ENCODE measurements at regions not wholly inside any gene's neighbourhood (a gene's known extent, or its start where the extent isn't known, plus 50 kb on each side); places are given as distances from the start of the nearest gene placed in this dataset.

DNA sequence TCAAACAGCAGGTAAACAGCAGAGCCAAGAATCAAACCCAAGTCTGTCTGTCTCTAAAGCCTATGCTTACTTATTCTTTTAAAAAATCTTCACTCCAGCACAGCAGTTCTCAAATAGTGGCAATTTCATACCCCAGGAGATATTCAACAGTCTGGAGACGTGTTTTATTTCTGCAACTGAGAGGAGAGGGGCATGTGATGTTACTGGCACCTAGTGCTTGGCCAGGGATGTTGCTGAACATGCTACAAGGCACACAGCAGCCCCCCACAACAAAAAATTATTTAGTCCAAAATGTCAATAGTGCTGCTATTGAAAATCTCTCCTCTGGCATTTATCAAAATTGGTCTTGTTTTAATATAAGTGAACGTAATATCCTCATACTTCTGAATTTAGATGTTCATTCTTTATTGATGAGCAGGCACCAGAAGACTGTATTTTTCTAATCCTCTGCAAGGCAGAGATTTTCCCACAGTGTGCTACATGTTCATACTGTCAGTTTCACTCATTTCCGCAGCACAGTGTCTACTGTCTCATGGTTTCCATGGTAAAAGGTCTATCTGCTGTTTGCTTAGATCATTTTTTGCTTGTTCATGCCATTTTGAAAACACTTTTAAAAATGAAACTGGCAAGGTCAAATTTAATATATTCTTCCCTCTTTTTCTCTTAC, 90.5 kb downstream of the LRATD1 start:
- no peaks in the 10 kb centered on the region for H3K9me3 Mint-ChIP-seq (ENCODE audit: low read depth)
- DNase-seq (no peak), ATAC-seq (no peak)
- H3K36me3 Mint-ChIP-seq (ENCODE audit: low read depth), result no peaks in the 10 kb centered on the region
- CTCF ChIA-PET, result no interaction called here
- intact Hi-C loops (cut with DNase I, micrococcal nuclease), result no loop called here
- H3K27ac Mint-ChIP-seq, result no peak overlapping the region
- H3K4me3 Mint-ChIP-seq, result no peak overlapping the region
- H3K27me3 Mint-ChIP-seq, result no peaks in the 10 kb centered on the region
- POLR2A ChIA-PET, result no interaction called here
- H3K4me1 Mint-ChIP-seq, result no peaks in the 10 kb centered on the region

DNA sequence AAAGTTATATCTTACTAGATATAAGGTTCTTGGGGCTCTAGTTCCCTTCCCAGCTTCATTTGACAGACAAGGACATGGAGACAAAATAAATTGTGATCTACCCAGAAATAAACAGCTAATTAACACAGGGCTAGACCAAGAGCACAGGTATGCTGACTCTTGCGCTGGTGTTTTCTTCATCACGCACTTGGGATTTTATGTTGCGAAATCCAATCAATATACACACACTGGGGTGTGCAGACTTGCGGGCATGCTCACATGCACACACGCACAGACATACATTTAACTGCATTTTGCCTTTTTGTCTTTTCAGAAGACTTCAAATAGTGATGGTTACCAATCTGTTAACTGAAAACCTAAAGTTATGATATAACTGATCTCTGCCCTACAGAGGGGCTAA, 91.2 kb downstream of the LRATD1 start:
- intact Hi-C loops (cut with DNase I, micrococcal nuclease), result no loop called here

DNA sequence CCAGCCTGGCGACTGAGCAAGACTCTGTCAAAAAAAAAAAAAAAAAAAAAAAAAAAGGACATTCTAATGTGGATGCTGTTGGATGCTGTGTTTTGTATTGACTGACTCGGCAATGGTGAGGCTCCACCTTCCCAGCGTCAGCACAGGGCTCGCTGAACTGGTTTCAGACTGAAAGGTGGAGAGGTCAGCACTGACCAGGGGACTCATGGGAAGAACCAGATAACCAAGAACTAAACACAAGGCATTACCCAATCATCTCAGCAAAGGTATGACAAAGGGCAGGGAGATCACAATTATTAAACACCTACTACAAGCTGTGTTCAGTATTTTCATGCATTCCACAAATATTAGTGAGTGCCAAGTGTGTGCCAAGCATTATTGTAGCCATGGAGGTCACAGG, 103.2 kb downstream of the LRATD1 start:
- Mint-ChIP-seq H3K9me3 (ENCODE audit: low read depth) (no peaks in the 10 kb centered on the region), H3K27ac (no peak overlapping the region), H3K27me3 (no peaks in the 10 kb centered on the region), H3K4me1 (no peaks in the 10 kb centered on the region), H3K36me3 (ENCODE audit: low read depth) (no peaks in the 10 kb centered on the region), H3K4me3 (no peak overlapping the region)
- no peak for DNase-seq
- intact Hi-C loops (cut with DNase I, micrococcal nuclease), result no loop called here
- ATAC-seq, result no peak
- POLR2A ChIA-PET, result no interaction called here
- CTCF ChIA-PET, result no interaction called here

More for the DNA sequence above, 91.2 kb downstream of the LRATD1 start:
- no peak for ATAC-seq
- Mint-ChIP-seq H3K4me3 (no peak overlapping the region), H3K27ac (no peak overlapping the region), H3K36me3 (ENCODE audit: low read depth) (no peaks in the 10 kb centered on the region), H3K27me3 (no peaks in the 10 kb centered on the region), H3K4me1 (no peaks in the 10 kb centered on the region), H3K9me3 (ENCODE audit: low read depth) (no peaks in the 10 kb centered on the region)
- ChIA-PET CTCF (no interaction called here), POLR2A (no interaction called here)
- no peak for DNase-seq

DNA sequence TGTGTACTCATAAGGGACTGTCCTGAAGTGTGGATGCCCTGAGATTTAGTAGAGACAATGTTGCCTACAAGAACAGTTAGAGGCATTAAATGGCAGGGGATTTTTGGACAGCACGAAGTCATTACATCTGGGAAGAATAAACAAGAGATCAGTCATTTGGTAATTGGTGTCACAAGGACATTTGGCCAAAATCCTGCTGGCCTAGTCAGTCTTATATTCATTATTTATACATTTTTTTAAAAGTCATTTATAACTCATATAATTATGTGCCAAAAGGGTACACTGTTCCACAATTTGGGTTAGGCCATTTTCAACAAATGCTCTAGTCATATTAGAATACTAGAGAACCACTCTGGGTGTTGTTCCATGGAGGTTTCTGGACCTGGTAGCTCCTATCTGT, 104.7 kb downstream of the LRATD1 start:
- H3K9me3 Mint-ChIP-seq (ENCODE audit: low read depth), result no peaks in the 10 kb centered on the region
- DNase-seq (no peak), ATAC-seq (no peak)
- H3K4me3 Mint-ChIP-seq, result no peak overlapping the region
- POLR2A ChIA-PET, result no interaction called here
- H3K27ac Mint-ChIP-seq, result no peak overlapping the region
- CTCF ChIA-PET, result no interaction called here
- H3K4me1 Mint-ChIP-seq, result no peaks in the 10 kb centered on the region
- H3K27me3 Mint-ChIP-seq, result no peaks in the 10 kb centered on the region
- intact Hi-C loops (cut with DNase I, micrococcal nuclease), result no loop called here
- no peaks in the 10 kb centered on the region for H3K36me3 Mint-ChIP-seq (ENCODE audit: low read depth)

DNA sequence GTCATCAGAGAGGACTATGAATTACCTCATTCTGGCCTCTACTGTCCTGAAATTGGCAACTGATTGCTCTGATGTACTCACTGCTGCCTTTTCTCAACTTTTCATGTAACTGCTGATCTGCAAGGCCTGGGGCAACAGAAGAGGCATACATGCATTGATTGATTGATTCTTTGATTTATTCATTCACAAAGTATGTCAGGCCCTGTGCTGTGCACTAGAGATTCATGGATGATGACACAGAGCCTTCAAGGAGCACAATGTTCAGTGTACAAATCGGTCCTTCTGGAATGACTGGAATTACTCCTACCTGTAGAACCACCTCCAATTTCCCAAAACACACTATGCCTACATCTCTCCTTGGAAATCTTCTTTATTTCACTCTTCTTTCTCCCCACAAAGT, 111.3 kb downstream of the LRATD1 start:
- no peaks in the 10 kb centered on the region for H3K4me1 Mint-ChIP-seq
- intact Hi-C loops (cut with DNase I, micrococcal nuclease), result no loop called here
- ATAC-seq (no peak), DNase-seq (no peak)
- H3K9me3 Mint-ChIP-seq (ENCODE audit: low read depth), result peaks cover under 1% of the 10 kb centered on the region
- no peak overlapping the region for H3K27ac Mint-ChIP-seq
- no peaks in the 10 kb centered on the region for H3K27me3 Mint-ChIP-seq
- H3K36me3 Mint-ChIP-seq (ENCODE audit: low read depth), result no peaks in the 10 kb centered on the region
- no peak overlapping the region for H3K4me3 Mint-ChIP-seq
- POLR2A ChIA-PET, result no interaction called here
- CTCF ChIA-PET, result no interaction called here

DNA sequence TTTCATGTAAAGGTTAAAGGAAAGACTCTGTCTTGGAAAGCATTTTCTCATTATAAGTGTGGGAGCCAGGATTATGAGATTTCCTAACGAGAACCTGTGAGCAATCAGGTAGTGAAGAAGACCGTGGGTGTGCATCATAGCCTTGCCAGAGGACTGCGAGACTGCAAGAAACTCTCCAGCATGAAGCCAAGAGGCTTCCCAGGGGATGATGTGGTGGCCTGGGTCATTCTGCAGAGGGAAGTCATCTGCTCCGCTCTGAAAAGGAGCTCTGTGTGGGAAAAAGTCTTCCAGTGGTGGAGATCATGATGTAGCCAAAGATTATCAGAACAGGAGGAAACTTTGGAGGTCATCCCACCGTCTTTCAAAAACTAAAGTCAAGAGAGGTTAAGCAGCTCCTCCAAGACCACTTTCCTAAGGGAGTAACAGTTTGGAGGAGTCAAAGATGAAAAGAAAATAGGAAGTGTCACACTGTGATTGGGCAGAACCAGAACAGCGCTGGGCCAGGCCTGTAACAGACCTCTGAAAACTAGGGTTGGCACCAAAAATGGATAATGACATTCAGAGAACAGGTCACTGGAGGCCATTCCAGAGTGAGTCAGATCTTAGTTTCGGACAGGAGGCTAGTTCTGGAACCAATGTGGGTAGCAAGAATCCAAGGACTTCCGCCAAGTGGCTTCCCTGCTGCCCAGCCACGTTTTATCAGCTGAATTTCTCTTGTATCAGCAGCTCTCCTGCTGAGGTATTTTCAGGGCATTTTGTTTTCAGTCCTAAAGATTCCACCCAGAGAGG, 113.0 kb downstream of the LRATD1 start:
- no peaks in the 10 kb centered on the region for H3K27me3 Mint-ChIP-seq
- ATAC-seq, result no peak

DNA sequence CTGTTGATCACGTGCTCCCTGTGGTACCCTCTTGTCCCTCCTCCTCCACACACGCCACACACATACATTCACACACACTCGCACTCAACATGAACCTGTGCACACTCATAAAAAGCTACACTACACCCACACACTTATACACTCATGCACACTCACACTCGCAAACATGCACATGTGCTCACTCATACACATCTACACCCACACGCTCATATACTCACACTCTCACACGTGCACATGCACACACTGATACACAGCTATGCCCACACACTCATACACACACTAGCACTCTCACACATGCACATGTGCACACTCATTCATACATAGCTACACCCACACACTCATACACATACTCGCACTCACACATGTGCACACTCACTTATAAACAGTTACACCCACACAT, 113.6 kb downstream of the LRATD1 start:
- H3K4me1 Mint-ChIP-seq, result no peaks in the 10 kb centered on the region
- no peak for ATAC-seq
- intact Hi-C loops (cut with DNase I, micrococcal nuclease), result no loop called here

More for the DNA sequence above, 113.0 kb downstream of the LRATD1 start:
- Mint-ChIP-seq H3K9me3 (ENCODE audit: low read depth) (peaks cover 4% of the 10 kb centered on the region), H3K4me1 (no peaks in the 10 kb centered on the region), H3K27ac (no peak overlapping the region), H3K36me3 (ENCODE audit: low read depth) (no peaks in the 10 kb centered on the region), H3K4me3 (no peak overlapping the region)
- POLR2A ChIA-PET, result no interaction called here
- no peak for DNase-seq
- intact Hi-C loops (cut with DNase I, micrococcal nuclease), result no loop called here
- CTCF ChIA-PET, result no interaction called here

DNA sequence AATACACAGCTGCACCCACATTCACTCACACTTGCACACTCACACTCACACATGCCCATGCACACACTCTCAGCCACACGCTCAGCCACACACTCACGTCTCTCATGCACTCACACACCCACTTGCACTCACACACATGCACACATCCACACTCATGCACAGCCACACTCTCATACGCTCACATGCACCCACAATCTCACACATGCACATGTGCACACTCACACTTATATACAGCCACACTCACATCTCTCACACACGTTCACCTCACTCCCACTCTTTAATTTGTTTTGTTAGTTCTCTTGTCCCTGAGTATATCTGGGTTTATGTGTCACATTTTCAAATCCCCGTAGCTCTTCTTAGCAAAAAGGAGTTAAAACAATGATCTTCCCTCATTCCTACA, 114.9 kb downstream of the LRATD1 start:
- ATAC-seq (no peak), DNase-seq (no peak)
- intact Hi-C loops (cut with DNase I, micrococcal nuclease), result no loop called here
- Mint-ChIP-seq H3K4me3 (no peak overlapping the region), H3K36me3 (ENCODE audit: low read depth) (no peaks in the 10 kb centered on the region), H3K9me3 (ENCODE audit: low read depth) (peaks cover 4% of the 10 kb centered on the region), H3K4me1 (no peaks in the 10 kb centered on the region), H3K27ac (no peak overlapping the region), H3K27me3 (no peaks in the 10 kb centered on the region)
- CTCF ChIA-PET, result no interaction called here
- POLR2A ChIA-PET, result no interaction called here

More for the DNA sequence above, 113.6 kb downstream of the LRATD1 start:
- H3K36me3 Mint-ChIP-seq (ENCODE audit: low read depth), result no peaks in the 10 kb centered on the region
- H3K9me3 Mint-ChIP-seq (ENCODE audit: low read depth), result peaks cover 4% of the 10 kb centered on the region
- no peak overlapping the region for H3K27ac Mint-ChIP-seq
- no peaks in the 10 kb centered on the region for H3K27me3 Mint-ChIP-seq
- ChIA-PET CTCF (no interaction called here), POLR2A (no interaction called here)
- no peak overlapping the region for H3K4me3 Mint-ChIP-seq
- no peak for DNase-seq

DNA sequence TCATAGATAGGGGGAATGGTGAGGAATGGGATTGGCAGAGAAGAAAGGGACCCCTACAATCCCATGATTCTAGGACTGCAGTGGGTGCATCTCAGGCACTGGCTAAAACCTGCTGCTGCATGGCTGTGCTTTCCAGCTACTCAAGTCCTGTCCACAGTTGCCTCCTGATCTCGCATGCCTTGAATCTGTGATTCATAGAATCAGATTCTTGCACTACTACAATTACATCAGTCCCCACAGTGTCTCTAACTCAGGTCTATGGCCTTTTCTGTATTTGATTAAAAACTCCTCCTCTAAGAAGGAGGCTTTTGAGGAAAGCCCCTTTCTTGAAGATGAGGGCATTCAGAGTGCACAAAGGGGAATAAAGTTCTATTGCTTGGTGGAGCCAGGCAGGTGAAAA, 117.4 kb downstream of the LRATD1 start:
- ATAC-seq, result no peak
- POLR2A ChIA-PET, result no interaction called here
- intact Hi-C loops (cut with DNase I, micrococcal nuclease), result no loop called here
- Mint-ChIP-seq H3K9me3 (ENCODE audit: low read depth) (peaks cover 4% of the 10 kb centered on the region), H3K4me1 (no peaks in the 10 kb centered on the region), H3K36me3 (ENCODE audit: low read depth) (no peaks in the 10 kb centered on the region), H3K27ac (no peak overlapping the region), H3K4me3 (no peak overlapping the region), H3K27me3 (no peaks in the 10 kb centered on the region)
- no peak for DNase-seq
- CTCF ChIA-PET, result no interaction called here

DNA sequence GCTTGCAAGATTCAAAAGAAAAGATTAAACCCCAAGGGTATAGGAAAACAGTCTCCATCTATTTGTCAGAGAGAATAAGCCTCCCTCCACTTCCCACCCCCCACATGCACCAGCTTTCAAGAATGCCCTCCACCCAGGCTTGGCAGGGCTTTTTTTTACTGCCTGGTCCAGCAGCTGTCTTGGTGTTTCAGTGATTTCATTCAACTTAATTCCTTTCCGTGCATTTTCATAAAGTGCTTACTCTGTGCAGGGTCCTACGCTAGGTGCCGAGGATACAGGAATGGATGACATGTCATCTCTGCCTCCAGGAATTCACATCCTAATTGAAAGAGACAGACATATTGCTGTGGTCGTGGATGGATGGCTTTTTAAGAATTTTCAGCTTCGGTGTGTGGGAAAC, 117.9 kb downstream of the LRATD1 start:
- Mint-ChIP-seq H3K4me1 (no peaks in the 10 kb centered on the region), H3K4me3 (no peak overlapping the region), H3K9me3 (ENCODE audit: low read depth) (peaks cover 4% of the 10 kb centered on the region), H3K36me3 (ENCODE audit: low read depth) (no peaks in the 10 kb centered on the region), H3K27me3 (no peaks in the 10 kb centered on the region), H3K27ac (no peak overlapping the region)
- ATAC-seq, result no peak
- CTCF ChIA-PET, result no interaction called here
- POLR2A ChIA-PET, result no interaction called here
- intact Hi-C loops (cut with DNase I, micrococcal nuclease), result no loop called here
- no peak for DNase-seq

DNA sequence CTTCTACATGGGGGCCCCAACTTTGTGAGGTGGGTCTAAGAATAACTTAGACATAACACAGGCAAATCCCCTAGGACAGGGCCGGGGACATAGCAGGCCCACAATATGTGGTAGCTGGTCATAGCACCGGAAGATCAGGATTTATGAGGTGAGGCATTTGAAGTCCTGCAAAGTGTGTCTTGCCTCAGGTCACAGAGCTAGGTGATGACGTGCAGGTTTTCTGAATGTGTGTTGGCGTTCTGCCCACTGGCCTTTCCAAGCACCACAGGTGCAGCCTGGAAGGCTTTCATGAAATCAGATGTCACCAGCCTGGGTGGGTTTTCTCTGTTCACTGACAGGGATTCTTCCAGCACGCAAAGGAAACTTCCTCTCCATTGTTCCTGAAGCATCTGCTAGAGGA, 119.1 kb downstream of the LRATD1 start:
- intact Hi-C loops (cut with DNase I, micrococcal nuclease), result no loop called here
- no peak overlapping the region for H3K4me3 Mint-ChIP-seq
- ATAC-seq (no peak), DNase-seq (no peak)
- no peaks in the 10 kb centered on the region for H3K36me3 Mint-ChIP-seq (ENCODE audit: low read depth)
- POLR2A ChIA-PET, result no interaction called here
- no peak overlapping the region for H3K27ac Mint-ChIP-seq
- peaks cover 4% of the 10 kb centered on the region for H3K9me3 Mint-ChIP-seq (ENCODE audit: low read depth)
- CTCF ChIA-PET, result no interaction called here
- H3K4me1 Mint-ChIP-seq, result no peaks in the 10 kb centered on the region
- H3K27me3 Mint-ChIP-seq, result no peaks in the 10 kb centered on the region

DNA sequence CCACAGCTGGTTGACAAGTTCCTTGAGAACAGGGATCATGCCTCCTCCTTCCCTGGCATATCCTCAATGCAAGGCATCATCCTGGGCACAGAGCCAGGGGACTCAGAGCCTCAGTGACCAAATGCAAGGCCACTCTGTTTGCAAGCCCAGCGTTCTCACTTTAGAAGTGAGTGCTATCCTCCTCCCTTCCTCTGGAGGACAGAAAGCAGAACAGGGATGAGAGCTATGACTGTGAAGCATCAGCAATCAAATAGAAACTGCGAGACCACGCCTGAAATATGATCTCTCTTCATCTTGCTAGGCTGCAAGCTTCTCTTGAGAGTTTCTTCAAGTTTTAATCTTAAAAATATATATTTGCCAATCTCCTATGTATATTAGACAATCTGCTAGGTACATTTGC, 119.8 kb downstream of the LRATD1 start:
- ATAC-seq, result no peak
- CTCF ChIA-PET, result no interaction called here

More for the DNA sequence above, 119.8 kb downstream of the LRATD1 start:
- Mint-ChIP-seq H3K27me3 (no peaks in the 10 kb centered on the region), H3K4me3 (no peak overlapping the region), H3K9me3 (ENCODE audit: low read depth) (peaks cover 4% of the 10 kb centered on the region), H3K27ac (no peak overlapping the region), H3K4me1 (no peaks in the 10 kb centered on the region), H3K36me3 (ENCODE audit: low read depth) (no peaks in the 10 kb centered on the region)
- intact Hi-C loops (cut with DNase I, micrococcal nuclease), result no loop called here
- POLR2A ChIA-PET, result no interaction called here
- DNase-seq, result no peak

Data from activated CD4-positive, alpha-beta T cell treated with anti-CD3 and anti-CD28 coated beads for 36 hours (primary cell).